ENCODE measurements at regions not wholly inside any gene's neighbourhood (a gene's known extent, or its start where the extent isn't known, plus 50 kb on each side); places are given as distances from the start of the nearest gene placed in this dataset.

GRCh38 chr2:6089474-6089873 lies 397.3 kb downstream of the SOX11 start:
- WGBS (ENCODE audit: extremely low coverage, insufficient coverage, low lambda C conversion rate) = no CpG with 5 or more reads among the region's 3 CpGs

DNA sequence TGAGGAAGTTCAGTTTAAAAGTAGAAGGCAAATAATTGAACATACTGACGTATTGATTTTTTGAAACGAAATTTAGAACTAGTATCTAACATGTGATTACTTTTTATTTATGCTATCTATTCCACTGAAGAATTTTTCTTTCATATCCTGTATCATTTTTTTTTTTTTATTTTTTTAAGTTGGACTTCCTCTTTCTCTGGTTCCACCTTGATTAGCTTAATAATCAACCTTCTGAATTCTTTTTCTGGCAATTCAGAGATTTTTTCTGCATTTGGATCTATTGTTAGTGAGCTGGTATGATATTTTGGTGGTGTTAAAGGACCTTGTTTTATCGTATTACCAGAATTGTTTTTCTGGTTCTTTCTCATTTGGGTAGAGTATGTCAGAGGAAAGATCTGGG lies 411.2 kb downstream of the SOX11 start:
- Histone ChIP-seq H3K27ac (ENCODE audit: low read depth, low read length) (no peak overlapping the region), H3K4ac (ENCODE audit: low read depth, low read length) (no peak overlapping the region), H3K27me3 (ENCODE audit: insufficient read depth, low read length, poor library complexity) (no peaks in the 10 kb centered on the region), H2AK5ac (ENCODE audit: low read length) (no peak overlapping the region), H2BK120ac (ENCODE audit: low read depth, low read length) (no peak overlapping the region), H3K36me3 (ENCODE audit: control insufficient read depth, insufficient read depth, low read length) (no peaks in the 10 kb centered on the region), H3K23ac (ENCODE audit: low read length) (no peak overlapping the region), H3K9ac (ENCODE audit: low read length) (no peak overlapping the region), H4K5ac (ENCODE audit: low read length) (no peak overlapping the region), H3K79me2 (ENCODE audit: control insufficient read depth, insufficient read depth, low read length) (no peaks in the 10 kb centered on the region), H3K4me3 (ENCODE audit: low read length) (no peak overlapping the region), H3K18ac (ENCODE audit: low read length) (no peak overlapping the region), H3K4me1 (ENCODE audit: control insufficient read depth, low read depth, low read length) (no peaks in the 10 kb centered on the region), H4K8ac (ENCODE audit: low read depth, low read length) (no peak overlapping the region), H3K79me1 (ENCODE audit: low read length) (no peaks in the 10 kb centered on the region), H2BK5ac (ENCODE audit: low read length) (no peak overlapping the region), H2BK15ac (replicated peaks; ENCODE audit: low read depth) (no peak overlapping the region), H3K4me2 (ENCODE audit: low read length) (no peak overlapping the region), H3K56ac (ENCODE audit: low read length) (no peak overlapping the region)
- no CpG with 5 or more reads among the region's 3 CpGs for WGBS (ENCODE audit: extremely low coverage, insufficient coverage, low lambda C conversion rate)
- no peak for DNase-seq

More at GRCh38 chr2:6089474-6089873, 397.3 kb downstream of the SOX11 start:
- Histone ChIP-seq H3K4ac (ENCODE audit: low read depth, low read length) (no peak overlapping the region), H2BK15ac (replicated peaks; ENCODE audit: low read depth) (no peak overlapping the region), H3K4me2 (ENCODE audit: low read length) (no peak overlapping the region), H3K4me1 (ENCODE audit: control insufficient read depth, low read depth, low read length) (no peaks in the 10 kb centered on the region), H3K79me1 (ENCODE audit: low read length) (no peaks in the 10 kb centered on the region), H4K8ac (ENCODE audit: low read depth, low read length) (no peak overlapping the region), H2BK5ac (ENCODE audit: low read length) (no peak overlapping the region), H3K79me2 (ENCODE audit: control insufficient read depth, insufficient read depth, low read length) (no peaks in the 10 kb centered on the region), H3K9ac (ENCODE audit: low read length) (no peak overlapping the region), H2AK5ac (ENCODE audit: low read length) (no peak overlapping the region), H3K27me3 (ENCODE audit: insufficient read depth, low read length, poor library complexity) (no peaks in the 10 kb centered on the region), H3K4me3 (ENCODE audit: low read length) (no peak overlapping the region), H3K36me3 (ENCODE audit: control insufficient read depth, insufficient read depth, low read length) (no peaks in the 10 kb centered on the region), H4K5ac (ENCODE audit: low read length) (no peak overlapping the region), H3K27ac (ENCODE audit: low read depth, low read length) (no peak overlapping the region), H2BK120ac (ENCODE audit: low read depth, low read length) (no peak overlapping the region), H3K56ac (ENCODE audit: low read length) (no peak overlapping the region), H3K23ac (ENCODE audit: low read length) (no peak overlapping the region), H3K18ac (ENCODE audit: low read length) (no peak overlapping the region)
- DNase-seq = no peak

- peak; percentile 67 for DNase-seq
- Histone ChIP-seq H3K27me3 (ENCODE audit: insufficient read depth, low read length, poor library complexity) (no peaks in the 10 kb centered on the region), H3K4me2 (ENCODE audit: low read length) (no peak overlapping the region), H3K56ac (ENCODE audit: low read length) (no peak overlapping the region), H3K4me1 (ENCODE audit: control insufficient read depth, low read depth, low read length) (no peaks in the 10 kb centered on the region), H3K79me2 (ENCODE audit: control insufficient read depth, insufficient read depth, low read length) (no peaks in the 10 kb centered on the region), H2BK15ac (replicated peaks; ENCODE audit: low read depth) (no peak overlapping the region), H3K23ac (ENCODE audit: low read length) (no peak overlapping the region), H3K27ac (ENCODE audit: low read depth, low read length) (no peak overlapping the region), H3K79me1 (ENCODE audit: low read length) (no peaks in the 10 kb centered on the region), H3K4ac (ENCODE audit: low read depth, low read length) (no peak overlapping the region), H2BK5ac (ENCODE audit: low read length) (no peak overlapping the region), H4K8ac (ENCODE audit: low read depth, low read length) (no peak overlapping the region), H3K18ac (ENCODE audit: low read length) (no peak overlapping the region), H3K36me3 (ENCODE audit: control insufficient read depth, insufficient read depth, low read length) (no peaks in the 10 kb centered on the region), H3K9ac (ENCODE audit: low read length) (no peak overlapping the region), H4K5ac (ENCODE audit: low read length) (no peak overlapping the region), H2AK5ac (ENCODE audit: low read length) (no peak overlapping the region), H2BK120ac (ENCODE audit: low read depth, low read length) (no peak overlapping the region), H3K4me3 (ENCODE audit: low read length) (no peak overlapping the region)
- no CpG with 5 or more reads among the region's 3 CpGs for whole genome bisulfite sequencing (ENCODE audit: extremely low coverage, insufficient coverage, low lambda C conversion rate)
Observed at GRCh38 chr2:6103949-6104348, 411.8 kb downstream of the SOX11 start.

GRCh38 chr2:6107290-6107689 lies 415.1 kb downstream of the SOX11 start:
- Histone ChIP-seq H3K23ac (ENCODE audit: low read length) (no peak overlapping the region), H3K79me2 (ENCODE audit: control insufficient read depth, insufficient read depth, low read length) (no peaks in the 10 kb centered on the region), H3K56ac (ENCODE audit: low read length) (no peak overlapping the region), H3K4me2 (ENCODE audit: low read length) (no peak overlapping the region), H4K5ac (ENCODE audit: low read length) (no peak overlapping the region), H3K27ac (ENCODE audit: low read depth, low read length) (no peak overlapping the region), H2AK5ac (ENCODE audit: low read length) (no peak overlapping the region), H3K27me3 (ENCODE audit: insufficient read depth, low read length, poor library complexity) (no peaks in the 10 kb centered on the region), H3K4me1 (ENCODE audit: control insufficient read depth, low read depth, low read length) (no peaks in the 10 kb centered on the region), H3K4ac (ENCODE audit: low read depth, low read length) (no peak overlapping the region), H2BK5ac (ENCODE audit: low read length) (no peak overlapping the region), H2BK120ac (ENCODE audit: low read depth, low read length) (no peak overlapping the region), H3K79me1 (ENCODE audit: low read length) (no peaks in the 10 kb centered on the region), H3K9ac (ENCODE audit: low read length) (no peak overlapping the region), H3K36me3 (ENCODE audit: control insufficient read depth, insufficient read depth, low read length) (no peaks in the 10 kb centered on the region), H3K4me3 (ENCODE audit: low read length) (no peak overlapping the region), H4K8ac (ENCODE audit: low read depth, low read length) (no peak overlapping the region), H2BK15ac (replicated peaks; ENCODE audit: low read depth) (no peak overlapping the region), H3K18ac (ENCODE audit: low read length) (no peak overlapping the region)
- no CpG with 5 or more reads among the region's 4 CpGs for WGBS (ENCODE audit: extremely low coverage, insufficient coverage, low lambda C conversion rate)
- DNase-seq = no peak

DNA sequence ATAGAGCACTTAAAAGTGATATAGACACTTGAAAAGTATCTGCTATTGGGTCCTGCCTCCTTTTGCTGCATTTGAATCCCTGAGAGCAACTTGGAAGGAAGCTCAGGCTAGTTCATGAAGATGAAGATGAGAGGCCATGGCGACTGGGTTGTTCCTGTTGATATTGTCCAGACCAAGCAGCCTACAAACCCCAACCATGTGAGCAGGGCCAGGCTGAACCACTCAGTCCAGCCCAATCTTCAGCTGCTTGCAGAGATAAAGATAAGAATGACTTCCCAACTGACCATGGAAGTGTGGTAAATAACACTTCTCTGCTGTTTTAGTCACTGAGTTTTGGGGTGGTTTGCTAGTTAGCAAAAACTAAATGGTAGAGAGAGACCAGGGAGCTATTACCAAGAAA lies 417.6 kb downstream of the SOX11 start:
- DNase-seq = no peak
- Histone ChIP-seq H3K79me2 (ENCODE audit: control insufficient read depth, insufficient read depth, low read length) (no peaks in the 10 kb centered on the region), H3K56ac (ENCODE audit: low read length) (no peak overlapping the region), H3K9ac (ENCODE audit: low read length) (no peak overlapping the region), H3K4me2 (ENCODE audit: low read length) (no peak overlapping the region), H3K36me3 (ENCODE audit: control insufficient read depth, insufficient read depth, low read length) (no peaks in the 10 kb centered on the region), H2BK15ac (replicated peaks; ENCODE audit: low read depth) (no peak overlapping the region), H3K27ac (ENCODE audit: low read depth, low read length) (no peak overlapping the region), H3K4ac (ENCODE audit: low read depth, low read length) (no peak overlapping the region), H2BK5ac (ENCODE audit: low read length) (no peak overlapping the region), H4K8ac (ENCODE audit: low read depth, low read length) (no peak overlapping the region), H3K4me3 (ENCODE audit: low read length) (no peak overlapping the region), H3K23ac (ENCODE audit: low read length) (no peak overlapping the region), H3K79me1 (ENCODE audit: low read length) (no peaks in the 10 kb centered on the region), H2BK120ac (ENCODE audit: low read depth, low read length) (no peak overlapping the region), H3K4me1 (ENCODE audit: control insufficient read depth, low read depth, low read length) (no peaks in the 10 kb centered on the region), H3K18ac (ENCODE audit: low read length) (no peak overlapping the region), H4K5ac (ENCODE audit: low read length) (no peak overlapping the region), H3K27me3 (ENCODE audit: insufficient read depth, low read length, poor library complexity) (no peaks in the 10 kb centered on the region), H2AK5ac (ENCODE audit: low read length) (no peak overlapping the region)
- WGBS (ENCODE audit: extremely low coverage, insufficient coverage, low lambda C conversion rate) = no CpG with 5 or more reads among the region's 1 CpG

DNA sequence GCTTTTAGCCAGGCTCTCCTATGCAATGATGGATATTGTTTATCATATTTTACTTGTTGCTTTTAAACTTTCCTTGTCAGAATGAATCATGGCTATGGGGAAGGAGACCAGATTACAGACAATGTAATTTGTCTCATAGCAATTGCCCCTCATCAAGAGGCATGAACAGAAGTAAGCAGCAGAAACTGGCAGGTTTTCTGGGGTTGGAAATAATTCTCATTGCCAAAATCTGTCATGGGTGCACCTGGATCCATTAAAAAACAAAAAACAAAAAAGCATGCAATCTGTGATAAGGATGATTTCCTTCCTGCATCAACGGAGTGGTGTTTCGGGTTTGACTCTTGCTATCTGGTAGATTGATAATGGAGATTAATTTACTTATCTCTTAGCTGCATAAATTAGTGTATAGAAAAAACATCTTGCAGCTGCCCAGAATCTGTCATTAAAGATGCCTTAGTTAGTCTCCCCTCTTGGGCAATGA lies 419.6 kb downstream of the SOX11 start:
- no peaks in the 10 kb centered on the region for H3K79me1 ChIP-seq (ENCODE audit: low read length)
- H2BK15ac ChIP-seq (replicated peaks; ENCODE audit: low read depth) = no peak overlapping the region
- H3K27ac ChIP-seq (ENCODE audit: low read depth, low read length) = no peak overlapping the region
- H2BK5ac ChIP-seq (ENCODE audit: low read length) = no peak overlapping the region
- no peak overlapping the region for H3K56ac ChIP-seq (ENCODE audit: low read length)
- no peak overlapping the region for H3K4me3 ChIP-seq (ENCODE audit: low read length)
- no peak overlapping the region for H3K23ac ChIP-seq (ENCODE audit: low read length)
- H3K9ac ChIP-seq (ENCODE audit: low read length) = no peak overlapping the region
- H3K27me3 ChIP-seq (ENCODE audit: insufficient read depth, low read length, poor library complexity) = no peaks in the 10 kb centered on the region
- no peaks in the 10 kb centered on the region for H3K36me3 ChIP-seq (ENCODE audit: control insufficient read depth, insufficient read depth, low read length)
- H3K18ac ChIP-seq (ENCODE audit: low read length) = no peak overlapping the region
- no peaks in the 10 kb centered on the region for H3K79me2 ChIP-seq (ENCODE audit: control insufficient read depth, insufficient read depth, low read length)
- H3K4me2 ChIP-seq (ENCODE audit: low read length) = no peak overlapping the region
- H3K4ac ChIP-seq (ENCODE audit: low read depth, low read length) = no peak overlapping the region
- no peak overlapping the region for H2BK120ac ChIP-seq (ENCODE audit: low read depth, low read length)
- DNase-seq = no peak
- no peak overlapping the region for H4K5ac ChIP-seq (ENCODE audit: low read length)
- no peaks in the 10 kb centered on the region for H3K4me1 ChIP-seq (ENCODE audit: control insufficient read depth, low read depth, low read length)
- no peak overlapping the region for H2AK5ac ChIP-seq (ENCODE audit: low read length)
- WGBS (ENCODE audit: extremely low coverage, insufficient coverage, low lambda C conversion rate) = no CpG with 5 or more reads among the region's 2 CpGs
- no peak overlapping the region for H4K8ac ChIP-seq (ENCODE audit: low read depth, low read length)

Data from mesendoderm (in vitro differentiated cells).